IMR-90 (cell line): ENCODE measurements at regions not wholly inside any gene's neighbourhood (a gene's known extent, or its start where the extent isn't known, plus 50 kb on each side); places are given as distances from the start of the nearest gene placed in this dataset.

Experiments used
- BHLHE40 ChIP-seq: fragments of 150-350 bp; IDR thresholded peaks from 2 replicates; pipeline ENCODE4 v1.6.1; 2016; ENCODE audit warnings: mild to moderate bottlenecking, low read depth, low read length
- CHD1 ChIP-seq: IDR thresholded peaks from 2 replicates; pipeline ENCODE4 v1.6.1; 2012; ENCODE audit warnings: low read depth, low read length, improper control_type of control experiment
- ELK1 ChIP-seq: fragments of 150-350 bp; IDR thresholded peaks from 2 replicates; pipeline ENCODE4 v1.6.1; 2016; ENCODE audit warnings: low read depth, mild to moderate bottlenecking, low read length, moderate library complexity, borderline replicate concordance
- MXI1 ChIP-seq: IDR thresholded peaks from 2 replicates; pipeline ENCODE4 v1.6.1; 2012; ENCODE audit warnings: low read depth, mild to moderate bottlenecking, low read length, moderate library complexity, borderline replicate concordance
- NFE2L2 ChIP-seq: fragments of 150-350 bp; IDR thresholded peaks from 2 replicates; pipeline ENCODE4 v1.6.1; 2016; ENCODE audit warnings: low read depth, mild to moderate bottlenecking, low read length
- POLR2A ChIP-seq: IDR thresholded peaks from 2 replicates; pipeline ENCODE4 v1.6.1; 2012; ENCODE audit warnings: mild to moderate bottlenecking, low read depth, low read length
- RAD21 ChIP-seq: IDR thresholded peaks from 2 replicates; pipeline ENCODE4 v1.6.1; 2012; ENCODE audit warnings: low read length, improper control_type of control experiment
- RCOR1 ChIP-seq: IDR thresholded peaks from 2 replicates; pipeline ENCODE4 v1.6.1; 2012; ENCODE audit warnings: mild to moderate bottlenecking, low read length, improper control_type of control experiment; ENCODE audit not compliant: insufficient replicate concordance
- RFX5 ChIP-seq: IDR thresholded peaks from 2 replicates; pipeline ENCODE4 v1.8.0; 2012; ENCODE audit warnings: low read depth, mild to moderate bottlenecking, low read length, moderate library complexity
- TF ChIP-seq, protein P1 (sequence below): conservative IDR thresholded peaks from 2 replicates; pipeline ENCODE4 v1.5.1; 2012; ENCODE audit warnings: mild to moderate bottlenecking, low read depth, low read length, improper control_type of control experiment
- TF ChIP-seq, protein P2 (sequence below): fragments of 150-350 bp; IDR thresholded peaks from 2 replicates; pipeline ENCODE4 v1.6.1; 2017; ENCODE audit warnings: mild to moderate bottlenecking, antibody characterized with exemption, low read length, low read depth

DNA sequence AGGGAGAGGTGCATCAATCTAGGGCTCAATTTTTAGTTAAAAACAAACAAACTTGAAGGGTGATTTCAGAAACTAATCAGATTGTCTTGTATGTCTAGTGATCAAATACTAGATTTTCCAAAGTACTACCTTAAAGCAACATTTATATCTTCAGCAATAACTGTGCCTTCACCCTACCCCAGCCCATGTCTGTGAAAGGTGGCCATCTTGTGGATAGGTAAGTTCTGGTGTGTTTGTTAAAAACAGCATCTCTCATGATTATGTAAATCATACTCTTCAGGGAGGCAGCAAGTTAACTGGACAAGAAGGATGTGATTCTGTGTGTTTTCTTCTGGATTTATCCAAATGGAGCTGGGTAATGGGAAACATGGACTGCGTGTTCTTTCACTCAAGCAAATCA, 81.4 kb upstream of the ACSL1 start:
- TF ChIP-seq, protein P1, sequence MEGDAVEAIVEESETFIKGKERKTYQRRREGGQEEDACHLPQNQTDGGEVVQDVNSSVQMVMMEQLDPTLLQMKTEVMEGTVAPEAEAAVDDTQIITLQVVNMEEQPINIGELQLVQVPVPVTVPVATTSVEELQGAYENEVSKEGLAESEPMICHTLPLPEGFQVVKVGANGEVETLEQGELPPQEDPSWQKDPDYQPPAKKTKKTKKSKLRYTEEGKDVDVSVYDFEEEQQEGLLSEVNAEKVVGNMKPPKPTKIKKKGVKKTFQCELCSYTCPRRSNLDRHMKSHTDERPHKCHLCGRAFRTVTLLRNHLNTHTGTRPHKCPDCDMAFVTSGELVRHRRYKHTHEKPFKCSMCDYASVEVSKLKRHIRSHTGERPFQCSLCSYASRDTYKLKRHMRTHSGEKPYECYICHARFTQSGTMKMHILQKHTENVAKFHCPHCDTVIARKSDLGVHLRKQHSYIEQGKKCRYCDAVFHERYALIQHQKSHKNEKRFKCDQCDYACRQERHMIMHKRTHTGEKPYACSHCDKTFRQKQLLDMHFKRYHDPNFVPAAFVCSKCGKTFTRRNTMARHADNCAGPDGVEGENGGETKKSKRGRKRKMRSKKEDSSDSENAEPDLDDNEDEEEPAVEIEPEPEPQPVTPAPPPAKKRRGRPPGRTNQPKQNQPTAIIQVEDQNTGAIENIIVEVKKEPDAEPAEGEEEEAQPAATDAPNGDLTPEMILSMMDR, result no peak
- TF ChIP-seq MXI1, result no peak
- no peak for TF ChIP-seq ELK1
- no peak for TF ChIP-seq RCOR1
- TF ChIP-seq CHD1, result no peak
- TF ChIP-seq POLR2A, result no peak
- TF ChIP-seq NFE2L2, result no peak
- no peak for TF ChIP-seq RFX5
- TF ChIP-seq BHLHE40, result no peak
- TF ChIP-seq RAD21, result no peak
- TF ChIP-seq, protein P2, sequence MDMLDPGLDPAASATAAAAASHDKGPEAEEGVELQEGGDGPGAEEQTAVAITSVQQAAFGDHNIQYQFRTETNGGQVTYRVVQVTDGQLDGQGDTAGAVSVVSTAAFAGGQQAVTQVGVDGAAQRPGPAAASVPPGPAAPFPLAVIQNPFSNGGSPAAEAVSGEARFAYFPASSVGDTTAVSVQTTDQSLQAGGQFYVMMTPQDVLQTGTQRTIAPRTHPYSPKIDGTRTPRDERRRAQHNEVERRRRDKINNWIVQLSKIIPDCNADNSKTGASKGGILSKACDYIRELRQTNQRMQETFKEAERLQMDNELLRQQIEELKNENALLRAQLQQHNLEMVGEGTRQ, result no peak
